Osteoblast (primary cell): ENCODE measurements at regions not wholly inside any gene's neighbourhood (a gene's known extent, or its start where the extent isn't known, plus 50 kb on each side); places are given as distances from the start of the nearest gene placed in this dataset.
"Not testable (repeated sequence)": the region's sequence is repeated elsewhere in the genome, so short reads cannot be mapped to it uniquely, and the experiment has no call there.

ENCODE experiments used
- DNase-seq: peaks from one replicate; pipeline ENCODE4 v3.0.0; 2011; ENCODE audit warnings: low spot score, mixed read lengths; ENCODE audit not compliant: insufficient read length; ENCODE audit errors: missing footprints
- H2AFZ ChIP-seq: 2 replicates; pipeline ENCODE4 v1.6.0; 2011; ENCODE audit warnings: mild to moderate bottlenecking, low read length
- H3K27ac ChIP-seq: 2 replicates; pipeline ENCODE4 v1.5.1; 2011; ENCODE audit warnings: mild to moderate bottlenecking, low read depth, low read length, moderate library complexity
- H3K27me3 ChIP-seq: 2 replicates; pipeline ENCODE4 v1.6.0; 2012; ENCODE audit warnings: mild to moderate bottlenecking, control low read depth, inconsistent platforms, low read length, moderate library complexity; ENCODE audit not compliant: insufficient read depth
- H3K36me3 ChIP-seq: 2 replicates; pipeline ENCODE4 v1.5.1; 2011; ENCODE audit warnings: mild to moderate bottlenecking, low read length, control low read depth, moderate library complexity; ENCODE audit not compliant: insufficient read depth
- H3K4me1 ChIP-seq: 2 replicates; pipeline ENCODE4 v1.5.1; 2011; ENCODE audit warnings: mild to moderate bottlenecking, low read length, control low read depth, moderate library complexity; ENCODE audit not compliant: insufficient read depth
- H3K4me2 ChIP-seq: 2 replicates; pipeline ENCODE4 v1.6.0; 2011; ENCODE audit warnings: mild to moderate bottlenecking, low read length; ENCODE audit not compliant: insufficient read depth
- H3K4me3 ChIP-seq: fragments of 200-600 bp; sonication (generic); 3 replicates; pipeline ENCODE4 v1.5.1; 2012; ENCODE audit warnings: mild to moderate bottlenecking, low read length, inconsistent platforms; ENCODE audit not compliant: insufficient read depth
- H3K79me2 ChIP-seq: 2 replicates; pipeline ENCODE4 v1.6.0; 2012; ENCODE audit warnings: mild to moderate bottlenecking, low read length, control low read depth, inconsistent platforms; ENCODE audit not compliant: insufficient read depth
- H3K9me3 ChIP-seq: 2 replicates; pipeline ENCODE4 v1.5.1; 2011; ENCODE audit warnings: low read depth, low read length, control low read depth
- H4K20me1 ChIP-seq: 2 replicates; pipeline ENCODE4 v1.6.0; 2012; ENCODE audit warnings: mild to moderate bottlenecking, low read length, control low read depth; ENCODE audit not compliant: insufficient read depth

DNA sequence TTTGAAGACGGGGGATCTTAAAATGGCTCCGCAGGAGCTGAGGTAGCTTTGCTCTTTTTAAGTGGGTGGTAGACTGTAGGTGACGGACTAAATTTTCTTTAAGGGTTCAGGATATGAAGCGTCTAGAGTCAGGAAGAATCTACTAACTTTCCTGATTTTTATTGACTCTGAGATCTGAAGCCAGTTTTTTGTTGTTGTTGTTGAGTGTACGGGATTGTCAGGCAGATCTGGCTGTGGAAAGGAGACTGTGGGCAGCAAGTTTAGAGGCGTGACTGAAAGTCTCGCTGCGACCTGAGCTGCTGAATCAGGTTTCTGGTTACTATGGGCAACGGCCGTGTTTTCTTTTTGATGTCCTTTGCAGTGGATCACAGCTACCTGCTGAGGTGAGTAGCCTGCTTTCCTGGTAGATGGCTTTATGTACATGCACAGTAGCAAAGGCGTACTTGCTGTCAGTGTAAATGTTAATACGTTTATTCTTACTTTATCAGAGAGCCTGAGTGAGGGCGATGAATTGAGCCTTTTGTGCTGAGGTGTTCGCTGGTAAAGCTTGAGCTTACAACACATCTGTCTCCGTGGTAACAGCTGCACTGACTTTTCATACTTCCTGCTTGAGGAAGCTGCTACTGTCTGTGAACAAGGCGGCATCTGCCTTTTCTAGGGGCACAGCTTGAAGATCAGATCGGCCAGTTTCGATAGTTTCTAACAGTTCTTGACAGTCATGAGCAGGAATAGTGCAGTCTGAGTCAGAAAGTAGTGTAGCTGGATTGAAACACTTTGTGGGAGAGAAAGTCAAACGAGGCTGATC, 193.7 kb downstream of the OTOP1 start:
- H3K4me1 ChIP-seq, H2AFZ ChIP-seq, H3K4me2 ChIP-seq, H3K79me2 ChIP-seq, H3K9me3 ChIP-seq, DNase-seq, H3K4me3 ChIP-seq, H3K27me3 ChIP-seq, H3K27ac ChIP-seq, H3K36me3 ChIP-seq, H4K20me1 ChIP-seq: not testable (repeated sequence)

DNA sequence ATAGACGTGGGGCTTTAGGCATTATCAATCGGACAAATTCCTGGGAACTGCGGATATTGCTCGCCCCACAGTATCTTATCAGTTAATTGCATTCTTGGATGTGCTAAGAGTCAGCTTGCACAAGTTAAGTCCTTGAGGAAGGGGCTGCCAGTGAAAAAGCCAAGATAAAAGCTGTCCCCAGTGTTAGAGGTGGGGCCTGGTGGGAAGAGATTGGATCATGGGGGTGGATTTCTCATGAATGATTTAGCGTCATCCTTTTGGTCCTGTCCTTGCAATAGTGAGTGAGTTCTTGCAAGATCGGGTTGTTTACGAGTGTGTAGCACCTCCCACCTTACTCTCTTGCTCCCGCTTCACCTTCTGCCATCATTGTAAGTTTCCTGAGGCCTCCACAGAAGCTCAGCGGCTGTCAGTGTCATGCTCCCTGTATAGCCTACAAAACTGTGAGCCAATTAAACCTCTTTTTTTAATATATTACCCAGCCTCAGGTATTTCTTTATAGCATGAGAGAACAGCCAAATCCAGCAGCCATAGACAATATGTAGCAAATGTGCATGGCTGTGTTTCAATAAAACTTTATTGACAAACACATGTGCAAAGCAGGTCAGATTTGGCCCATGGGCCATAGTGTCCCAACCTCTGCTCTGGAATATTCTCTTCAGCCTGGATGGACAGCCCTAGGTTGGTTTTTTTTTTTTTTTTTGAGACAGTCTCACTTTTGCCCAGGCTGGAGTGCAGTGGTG, 189.2 kb downstream of the OTOP1 start:
- not testable (repeated sequence) for DNase-seq, H4K20me1 ChIP-seq, H3K4me1 ChIP-seq, H3K4me2 ChIP-seq, H2AFZ ChIP-seq, H3K27ac ChIP-seq, H3K9me3 ChIP-seq, H3K4me3 ChIP-seq, H3K27me3 ChIP-seq, H3K79me2 ChIP-seq, H3K36me3 ChIP-seq

DNA sequence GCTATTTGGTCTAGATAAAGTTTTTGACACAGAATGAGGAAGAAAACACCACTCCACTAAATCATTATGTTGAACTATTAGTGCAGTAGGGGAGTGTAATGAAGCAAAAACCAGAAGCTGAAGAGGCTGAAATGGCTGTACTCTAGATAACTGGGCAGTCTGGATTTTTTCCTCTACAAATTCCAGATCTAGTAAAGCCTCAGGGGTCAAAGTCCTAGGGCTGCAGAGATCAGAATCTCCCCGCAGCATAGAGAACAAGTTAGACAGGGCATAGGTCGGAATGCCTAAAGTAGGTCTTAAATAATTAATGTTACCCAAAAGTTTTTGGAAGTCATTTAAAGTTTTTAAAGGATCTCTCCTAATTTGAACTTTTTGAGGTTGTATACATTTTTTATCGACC, 180.9 kb downstream of the OTOP1 start:
- H3K36me3 ChIP-seq, H3K4me2 ChIP-seq, H3K27me3 ChIP-seq, H2AFZ ChIP-seq, DNase-seq, H3K4me3 ChIP-seq, H3K9me3 ChIP-seq, H3K79me2 ChIP-seq, H3K4me1 ChIP-seq, H3K27ac ChIP-seq, H4K20me1 ChIP-seq: not testable (repeated sequence)

DNA sequence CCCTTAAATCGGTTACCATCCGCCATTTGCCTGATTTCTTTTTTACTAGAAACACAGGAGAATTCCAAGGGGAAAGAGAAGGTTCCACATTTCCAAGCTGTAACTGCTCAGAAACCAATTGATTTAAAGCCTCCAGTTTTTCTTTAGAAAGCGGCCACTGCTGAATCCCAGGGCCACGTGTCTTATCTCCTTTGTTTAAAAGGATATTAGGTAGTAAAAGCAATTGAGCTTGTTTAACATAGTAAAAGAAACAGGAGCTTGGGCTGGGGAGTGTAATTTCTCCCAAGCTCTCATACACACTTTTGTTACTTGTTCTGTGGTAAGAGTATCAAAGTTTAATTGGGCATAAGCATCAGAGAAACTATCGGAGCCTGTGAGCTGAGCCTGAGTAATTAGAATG, 180.0 kb downstream of the OTOP1 start:
- H3K27me3 ChIP-seq, H3K79me2 ChIP-seq, H4K20me1 ChIP-seq, H3K9me3 ChIP-seq, DNase-seq, H3K27ac ChIP-seq, H3K4me2 ChIP-seq, H3K4me3 ChIP-seq, H3K4me1 ChIP-seq, H3K36me3 ChIP-seq, H2AFZ ChIP-seq: not testable (repeated sequence)

DNA sequence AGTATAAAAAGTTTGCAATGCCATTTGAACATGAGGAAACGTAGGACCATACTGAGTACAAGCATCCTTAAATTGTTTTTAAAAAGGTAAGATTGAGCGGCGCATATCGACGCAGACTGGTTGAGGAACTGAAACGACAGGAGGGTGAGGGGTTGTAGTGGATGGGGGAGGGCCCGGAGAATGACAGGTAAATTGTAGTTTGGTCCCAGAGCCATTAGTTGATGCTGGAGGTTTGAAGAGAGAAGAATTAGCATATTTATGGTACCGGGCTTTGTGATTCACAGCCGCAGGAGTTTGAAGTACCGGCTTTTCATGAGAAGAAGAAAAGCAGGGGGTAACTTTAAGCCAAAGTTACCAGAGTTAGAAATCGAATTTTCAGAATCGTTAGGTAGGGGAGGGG, 179.5 kb downstream of the OTOP1 start:
- not testable (repeated sequence) for H3K36me3 ChIP-seq, H3K27me3 ChIP-seq

DNA sequence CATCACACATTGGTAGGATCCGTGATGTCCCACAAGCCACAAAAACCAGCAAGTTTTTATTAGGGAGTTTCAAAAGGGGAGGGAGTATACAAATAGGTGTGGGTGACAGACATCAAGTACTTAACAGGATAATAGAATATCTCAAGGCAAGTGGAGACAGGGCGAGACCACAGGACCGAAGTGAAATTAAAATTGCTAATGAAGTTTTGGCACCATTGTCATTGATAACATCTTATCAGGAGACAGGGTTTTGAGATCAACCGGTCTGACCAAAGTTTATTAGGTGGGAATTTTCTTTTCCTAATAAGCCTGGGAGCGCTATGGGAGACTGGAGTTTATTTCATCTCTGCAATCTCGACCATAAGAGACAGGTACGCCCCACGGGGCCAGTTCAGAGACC, 178.5 kb downstream of the OTOP1 start:
- H4K20me1 ChIP-seq, H3K27ac ChIP-seq, DNase-seq, H3K9me3 ChIP-seq, H3K36me3 ChIP-seq, H3K4me3 ChIP-seq, H2AFZ ChIP-seq, H3K4me2 ChIP-seq, H3K27me3 ChIP-seq, H3K4me1 ChIP-seq, H3K79me2 ChIP-seq: not testable (repeated sequence)

More for the DNA sequence above, 179.5 kb downstream of the OTOP1 start:
- H3K27ac ChIP-seq, H3K4me3 ChIP-seq, H2AFZ ChIP-seq, H4K20me1 ChIP-seq, H3K79me2 ChIP-seq, H3K4me2 ChIP-seq, H3K4me1 ChIP-seq, H3K9me3 ChIP-seq, DNase-seq: not testable (repeated sequence)

DNA sequence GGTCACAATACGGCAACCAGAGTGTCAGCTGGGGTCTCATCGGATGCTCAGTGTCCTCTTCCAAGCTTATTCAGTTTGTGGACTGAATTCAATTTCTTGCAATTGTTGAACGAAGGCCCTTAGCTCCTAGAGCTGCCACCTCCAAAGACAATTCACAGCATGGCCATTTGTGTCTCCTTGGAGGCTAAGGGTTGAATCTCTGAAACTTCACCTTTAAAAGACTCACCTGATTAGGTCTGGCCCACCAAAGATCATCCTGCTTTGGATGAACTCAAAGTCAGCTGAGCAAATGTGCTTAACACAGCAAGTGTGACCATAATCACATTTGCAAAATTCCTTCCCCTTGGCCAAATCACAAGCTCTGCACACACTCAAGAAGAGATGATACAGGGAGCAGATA, 175.9 kb downstream of the OTOP1 start:
- H3K4me1 ChIP-seq, H3K4me3 ChIP-seq, H3K27ac ChIP-seq, H3K4me2 ChIP-seq, H2AFZ ChIP-seq, H3K27me3 ChIP-seq, DNase-seq, H4K20me1 ChIP-seq, H3K36me3 ChIP-seq, H3K79me2 ChIP-seq, H3K9me3 ChIP-seq: not testable (repeated sequence)

DNA sequence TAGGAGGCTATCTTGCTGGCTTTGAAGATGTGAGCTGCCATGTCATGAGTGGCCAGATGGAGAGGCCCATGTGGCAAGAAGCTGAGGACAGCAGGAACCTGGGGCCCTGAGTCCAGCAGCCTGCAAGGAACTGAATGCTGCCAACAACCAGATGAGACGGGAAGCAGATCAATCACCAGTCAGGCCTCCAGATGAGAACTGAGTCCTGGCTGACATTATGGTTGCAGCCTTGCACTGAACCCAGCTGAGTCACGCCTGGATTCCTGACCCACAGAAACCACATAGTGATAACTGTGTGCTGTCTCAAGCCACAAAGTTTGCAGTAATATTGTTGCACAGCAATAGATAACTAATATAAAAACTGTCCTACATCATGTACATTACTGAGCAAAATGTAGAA, 173.8 kb downstream of the OTOP1 start:
- H3K36me3 ChIP-seq, H3K9me3 ChIP-seq, H3K79me2 ChIP-seq, H2AFZ ChIP-seq, H3K4me2 ChIP-seq, DNase-seq, H4K20me1 ChIP-seq, H3K27ac ChIP-seq, H3K27me3 ChIP-seq, H3K4me1 ChIP-seq, H3K4me3 ChIP-seq: not testable (repeated sequence)

DNA sequence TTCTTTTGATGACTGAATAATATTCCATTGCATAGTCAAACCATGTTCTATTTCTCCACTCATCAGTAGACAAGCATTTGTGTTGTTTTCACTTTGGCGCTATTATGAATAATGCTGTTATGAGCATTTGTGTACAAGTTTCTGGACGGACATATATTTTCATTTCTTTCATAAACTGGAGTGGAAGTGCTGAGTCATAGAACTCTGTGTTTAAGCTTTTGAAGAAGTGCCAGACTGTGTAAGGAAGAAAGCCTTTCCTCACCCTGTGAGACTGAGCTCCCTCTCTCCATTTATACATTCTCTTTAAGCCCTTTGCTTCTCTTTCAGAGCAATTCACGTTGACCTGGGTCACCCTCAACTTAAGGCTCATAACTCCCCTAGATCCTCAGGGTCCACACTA, 169.5 kb downstream of the OTOP1 start:
- H3K27me3 ChIP-seq, H3K9me3 ChIP-seq, H3K4me2 ChIP-seq, H3K4me1 ChIP-seq, H3K27ac ChIP-seq, DNase-seq, H4K20me1 ChIP-seq, H3K4me3 ChIP-seq, H3K36me3 ChIP-seq, H2AFZ ChIP-seq, H3K79me2 ChIP-seq: not testable (repeated sequence)
